Neural progenitor cell (in vitro differentiated cells): ENCODE measurements at regions not wholly inside any gene's neighbourhood (a gene's known extent, or its start where the extent isn't known, plus 50 kb on each side); places are given as distances from the start of the nearest gene placed in this dataset.

Source experiments
- EZH2 ChIP-seq: fragments of 200-600 bp; sonication (generic); IDR thresholded peaks from 2 replicates; pipeline ENCODE4 v1.6.1; 2017; ENCODE audit warnings: antibody characterized with exemption, mild to moderate bottlenecking, moderate library complexity
- EZH2phosphoT487 ChIP-seq: fragments of 200-600 bp; sonication (generic); IDR thresholded peaks from 2 replicates; pipeline ENCODE4 v1.6.1; 2017; ENCODE audit warnings: antibody characterized with exemption
- TF ChIP-seq, protein P1 (sequence below): fragments of 200-600 bp; sonication (generic); IDR thresholded peaks from 2 replicates; pipeline ENCODE4 v1.5.1; 2017; ENCODE audit warnings: antibody characterized with exemption, mild to moderate bottlenecking

DNA sequence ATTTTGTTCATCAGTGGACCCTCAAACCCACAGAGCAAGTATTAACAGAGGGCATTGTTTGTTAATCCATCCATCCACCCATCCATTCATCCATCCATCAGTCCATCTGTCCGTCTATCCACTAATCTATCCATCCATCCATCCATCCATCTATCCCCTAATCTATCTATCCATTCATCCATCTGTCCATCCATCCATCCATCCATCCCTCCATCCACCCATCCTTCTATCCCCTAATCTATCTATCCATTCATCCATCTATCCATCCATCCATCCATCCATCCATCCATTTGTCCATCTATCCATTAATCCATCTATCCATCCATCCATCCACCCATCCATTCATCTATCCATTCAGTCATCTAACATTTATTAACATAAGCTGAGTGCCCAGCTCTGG, 307.3 kb downstream of the MIAT start:
- TF ChIP-seq, protein P1, sequence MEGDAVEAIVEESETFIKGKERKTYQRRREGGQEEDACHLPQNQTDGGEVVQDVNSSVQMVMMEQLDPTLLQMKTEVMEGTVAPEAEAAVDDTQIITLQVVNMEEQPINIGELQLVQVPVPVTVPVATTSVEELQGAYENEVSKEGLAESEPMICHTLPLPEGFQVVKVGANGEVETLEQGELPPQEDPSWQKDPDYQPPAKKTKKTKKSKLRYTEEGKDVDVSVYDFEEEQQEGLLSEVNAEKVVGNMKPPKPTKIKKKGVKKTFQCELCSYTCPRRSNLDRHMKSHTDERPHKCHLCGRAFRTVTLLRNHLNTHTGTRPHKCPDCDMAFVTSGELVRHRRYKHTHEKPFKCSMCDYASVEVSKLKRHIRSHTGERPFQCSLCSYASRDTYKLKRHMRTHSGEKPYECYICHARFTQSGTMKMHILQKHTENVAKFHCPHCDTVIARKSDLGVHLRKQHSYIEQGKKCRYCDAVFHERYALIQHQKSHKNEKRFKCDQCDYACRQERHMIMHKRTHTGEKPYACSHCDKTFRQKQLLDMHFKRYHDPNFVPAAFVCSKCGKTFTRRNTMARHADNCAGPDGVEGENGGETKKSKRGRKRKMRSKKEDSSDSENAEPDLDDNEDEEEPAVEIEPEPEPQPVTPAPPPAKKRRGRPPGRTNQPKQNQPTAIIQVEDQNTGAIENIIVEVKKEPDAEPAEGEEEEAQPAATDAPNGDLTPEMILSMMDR = no peak
- no peak for TF ChIP-seq EZH2phosphoT487
- TF ChIP-seq EZH2 = no peak
